Eye (tissue), 1 donor: ENCODE measurements at regions not wholly inside any gene's neighbourhood (a gene's known extent, or its start where the extent isn't known, plus 50 kb on each side); places are given as distances from the start of the nearest gene placed in this dataset.

Experiments
- DNase-seq: peaks from one replicate; pipeline ENCODE4 v3.0.0-alpha.2; 2015

GRCh38 chr1:54497338-54497737 lies 50.7 kb upstream of the ACOT11 start:
- no peak for DNase-seq

DNA sequence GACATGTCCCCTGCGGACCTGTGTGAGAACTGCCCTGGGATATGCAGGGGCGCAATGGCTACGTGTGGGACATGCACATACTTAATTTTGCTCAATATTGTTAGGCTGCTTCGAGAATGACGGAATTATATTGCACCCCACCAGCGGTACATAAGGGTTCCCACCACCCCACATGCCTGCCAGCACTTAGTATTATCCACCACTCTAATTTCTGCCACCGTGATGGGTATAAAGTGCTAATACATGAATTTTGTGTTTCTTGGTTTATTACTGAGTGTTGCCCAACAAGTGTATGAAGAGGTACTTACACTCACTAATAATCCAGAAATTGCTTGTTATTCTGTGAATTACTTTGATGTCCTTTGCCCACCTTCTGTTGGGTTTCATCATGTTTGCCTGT lies 52.1 kb upstream of the ACOT11 start:
- no peak for DNase-seq

- no peak for DNase-seq
Measured at GRCh38 chr1:54493608-54494007, 54.4 kb upstream of the ACOT11 start.

GRCh38 chr1:54490361-54491248 lies 57.4 kb upstream of the ACOT11 start:
- DNase-seq = peak; percentile 75

DNA sequence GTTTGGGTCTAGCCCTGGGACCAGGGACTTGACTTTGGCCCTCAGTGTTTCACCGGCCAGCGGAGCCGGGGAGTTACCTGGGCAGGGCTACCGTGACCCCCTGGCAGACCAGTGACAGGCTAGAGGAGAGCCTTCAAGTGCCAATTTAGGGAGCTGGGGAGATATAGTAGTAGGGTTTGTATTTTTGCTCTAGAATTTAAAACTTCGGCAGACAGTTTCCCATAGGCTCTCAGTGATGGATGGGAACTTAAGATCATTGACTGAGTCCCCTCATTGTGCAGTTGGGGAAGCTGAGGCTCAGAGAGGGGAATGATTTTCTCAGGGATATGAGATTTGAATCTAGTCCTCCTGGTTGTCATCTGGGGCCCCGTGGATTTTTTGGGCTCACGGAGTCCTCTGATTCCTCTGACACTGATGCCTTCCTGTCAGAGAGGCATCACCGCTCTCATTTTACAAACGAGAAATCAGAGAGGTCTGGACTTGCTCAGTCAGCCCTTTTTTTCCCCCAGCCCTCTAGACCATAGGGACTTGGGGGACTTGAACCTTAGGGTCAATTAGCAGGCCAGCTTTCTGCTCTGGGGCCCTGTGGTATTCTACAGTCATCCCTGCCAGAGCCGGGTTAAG lies 58.3 kb upstream of the ACOT11 start:
- DNase-seq = no peak

DNA sequence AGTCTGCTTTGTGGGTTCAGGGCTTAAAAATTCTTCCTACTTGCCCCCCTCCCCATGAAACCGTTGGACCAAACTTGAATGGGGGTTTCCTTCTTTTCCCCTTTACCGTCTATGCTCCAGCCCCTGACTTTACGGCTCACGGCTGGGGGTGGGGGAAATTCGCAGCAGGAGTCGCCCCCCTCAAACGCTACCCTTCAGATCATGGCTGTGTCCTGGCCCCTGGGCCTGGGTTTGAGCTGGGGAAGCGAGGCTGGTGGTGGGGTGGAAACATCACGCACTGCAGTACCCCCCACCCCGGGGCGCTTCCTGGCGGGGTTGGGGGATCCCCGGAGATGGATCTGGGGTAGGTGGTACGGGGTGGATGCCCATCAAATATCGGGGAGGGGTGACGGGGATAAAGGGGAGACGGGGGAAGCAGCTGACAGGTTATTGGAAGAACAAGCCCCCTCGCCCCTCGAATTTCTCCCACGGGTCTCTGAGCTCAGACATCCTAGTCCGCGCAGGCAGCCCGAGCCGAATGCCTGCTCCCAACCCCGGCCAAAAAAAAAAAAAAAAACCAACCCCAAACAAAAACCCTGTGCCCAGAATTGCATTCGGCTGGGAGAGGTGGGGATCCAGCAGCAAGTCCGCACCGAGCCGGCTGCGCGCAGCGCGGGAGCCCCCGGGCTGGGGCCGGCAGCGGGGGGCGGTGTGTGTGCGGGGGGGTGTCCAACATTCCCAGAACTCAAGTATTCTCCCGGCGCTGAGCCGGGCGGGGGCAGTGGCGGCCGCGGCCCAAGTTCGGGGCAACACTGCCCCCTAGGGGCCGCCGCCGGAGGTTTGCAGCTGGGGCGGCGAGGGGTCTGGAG lies 59.0 kb upstream of the ACOT11 start:
- DNase-seq = peak; percentile 96

GRCh38 chr1:54488065-54488750 lies 59.8 kb upstream of the ACOT11 start:
- peak; percentile 97 for DNase-seq

- no peak for DNase-seq
Measured at GRCh38 chr1:54487571-54488050, 60.4 kb upstream of the ACOT11 start.

DNA sequence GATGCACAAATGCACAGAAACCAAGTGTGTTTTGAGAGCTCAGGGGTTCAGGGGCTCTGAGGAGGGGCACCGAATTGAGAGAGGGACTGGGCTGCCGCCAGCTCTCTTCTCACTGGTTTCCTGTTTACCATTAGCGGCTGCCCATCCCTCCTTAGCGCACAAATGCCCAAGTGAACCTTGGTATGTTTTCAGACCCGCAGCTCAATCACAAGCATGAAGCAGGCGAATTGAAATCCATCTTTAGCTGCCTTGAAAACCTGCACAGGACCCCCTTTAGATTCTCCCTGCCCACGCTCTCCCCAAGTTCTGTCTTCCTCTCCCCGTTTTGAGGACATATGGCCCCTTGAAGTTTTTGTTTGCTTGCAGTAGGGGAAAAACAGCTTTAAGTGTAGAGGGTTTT lies 61.1 kb upstream of the ACOT11 start:
- DNase-seq = no peak

- no peak for DNase-seq
Measured at GRCh38 chr1:54485416-54485815, 62.6 kb upstream of the ACOT11 start.

GRCh38 chr1:54483875-54484437 lies 64.1 kb upstream of the ACOT11 start:
- DNase-seq = no peak

DNA sequence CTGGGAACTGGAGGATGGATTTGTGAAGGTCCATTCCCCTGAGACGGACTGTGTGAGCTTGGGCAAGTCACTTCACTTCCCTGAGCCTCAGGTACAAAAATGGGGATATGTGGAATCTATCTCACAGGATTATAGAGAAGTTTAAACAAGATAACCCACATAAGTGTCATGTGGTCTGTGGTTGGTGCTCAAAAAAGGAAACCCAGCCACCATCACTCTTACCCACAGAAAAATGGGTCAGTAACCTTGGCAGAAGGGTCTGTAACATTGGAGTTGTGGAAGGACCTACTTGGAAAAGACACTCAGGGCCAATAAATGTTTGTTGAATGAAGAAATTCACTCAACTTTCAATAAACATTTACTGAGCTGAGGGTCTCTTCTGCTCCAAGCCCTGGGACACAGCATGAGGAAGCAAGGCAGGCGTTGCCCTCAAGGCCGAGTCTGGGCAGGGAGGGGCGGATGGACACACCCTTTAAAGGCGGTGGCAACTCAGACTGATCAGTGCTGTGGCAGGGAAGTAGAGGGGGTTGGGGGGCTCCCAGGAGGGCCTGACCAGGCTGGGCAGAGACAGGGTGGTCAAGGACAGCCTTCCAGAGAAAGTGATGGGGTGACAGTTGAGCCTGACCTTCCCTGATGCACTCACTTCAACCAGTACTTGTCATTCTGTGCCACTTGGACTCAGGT lies 66.7 kb upstream of the ACOT11 start:
- DNase-seq = no peak

GRCh38 chr1:54480525-54480848 lies 67.5 kb upstream of the ACOT11 start:
- DNase-seq = peak; percentile 72

GRCh38 chr1:54479841-54480524 lies 68.0 kb upstream of the ACOT11 start:
- DNase-seq = no peak

DNA sequence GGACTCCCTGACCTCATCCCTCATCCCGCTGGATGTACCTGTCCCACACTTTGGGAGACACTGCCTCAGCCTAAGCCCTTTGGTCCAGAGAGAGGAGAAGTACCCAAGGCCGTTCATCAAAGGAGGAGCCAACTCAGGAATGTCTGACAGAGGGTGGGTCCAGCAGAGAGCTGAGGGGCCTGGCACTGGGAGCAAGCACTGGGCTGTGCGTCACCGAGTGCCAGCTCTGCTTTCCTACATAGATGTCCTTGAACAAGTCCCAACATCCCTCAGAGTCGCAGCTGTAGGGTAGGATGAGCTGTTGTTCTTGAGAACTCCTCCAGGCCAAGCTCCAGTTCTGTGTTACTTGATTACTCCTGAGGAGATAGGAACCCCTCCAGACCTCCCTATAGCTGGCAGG lies 68.8 kb upstream of the ACOT11 start:
- DNase-seq = no peak

DNA sequence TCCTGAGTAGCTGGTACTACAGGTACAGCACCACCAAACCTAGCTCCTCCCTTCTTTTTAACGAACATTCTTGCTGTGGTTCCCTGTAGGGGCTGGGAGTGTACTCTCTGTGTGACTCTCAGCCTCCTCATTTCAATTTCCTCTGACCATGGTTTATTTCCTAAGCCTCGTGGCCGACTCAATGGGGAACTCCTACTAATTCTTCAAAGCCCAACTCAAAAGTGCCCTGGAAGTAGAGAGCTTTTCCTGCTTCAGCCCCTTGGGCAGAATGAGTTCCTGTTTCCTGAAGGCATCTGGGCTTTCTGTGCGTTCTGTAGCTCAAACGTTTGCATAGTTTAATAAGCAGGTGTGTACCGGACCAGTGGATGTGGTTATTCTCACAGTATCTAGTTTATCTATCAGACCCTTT lies 70.9 kb upstream of the ACOT11 start:
- no peak for DNase-seq

DNA sequence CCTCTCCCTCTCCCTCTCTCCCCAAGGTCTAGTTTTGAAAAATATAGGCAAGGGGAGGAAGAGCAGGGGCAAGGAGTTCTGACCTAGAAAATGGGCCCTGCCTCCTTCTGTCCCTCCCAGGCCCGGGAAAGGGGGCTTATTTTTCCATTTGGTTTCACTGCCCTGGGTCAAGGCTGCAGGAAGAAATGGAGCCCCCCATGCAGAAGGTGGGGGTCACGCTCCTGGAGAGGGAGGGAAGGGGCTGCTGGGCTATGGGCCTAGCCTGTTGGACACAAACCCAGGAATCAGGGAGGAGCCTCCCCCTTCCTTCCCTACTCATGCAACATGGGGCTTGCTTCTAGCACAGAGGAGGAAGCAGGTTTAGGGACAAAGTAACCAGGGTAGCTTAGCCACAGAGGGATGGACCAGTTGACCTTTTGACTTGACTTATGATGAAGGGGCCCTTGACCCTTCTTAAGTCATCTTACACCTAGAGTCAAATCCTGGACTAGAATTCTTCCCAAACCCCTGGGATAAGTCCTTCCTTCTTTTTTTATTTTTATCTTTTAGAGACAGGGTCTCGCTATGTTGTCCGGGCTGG lies 70.4 kb upstream of the SSBP3 start:
- no peak for DNase-seq

DNA sequence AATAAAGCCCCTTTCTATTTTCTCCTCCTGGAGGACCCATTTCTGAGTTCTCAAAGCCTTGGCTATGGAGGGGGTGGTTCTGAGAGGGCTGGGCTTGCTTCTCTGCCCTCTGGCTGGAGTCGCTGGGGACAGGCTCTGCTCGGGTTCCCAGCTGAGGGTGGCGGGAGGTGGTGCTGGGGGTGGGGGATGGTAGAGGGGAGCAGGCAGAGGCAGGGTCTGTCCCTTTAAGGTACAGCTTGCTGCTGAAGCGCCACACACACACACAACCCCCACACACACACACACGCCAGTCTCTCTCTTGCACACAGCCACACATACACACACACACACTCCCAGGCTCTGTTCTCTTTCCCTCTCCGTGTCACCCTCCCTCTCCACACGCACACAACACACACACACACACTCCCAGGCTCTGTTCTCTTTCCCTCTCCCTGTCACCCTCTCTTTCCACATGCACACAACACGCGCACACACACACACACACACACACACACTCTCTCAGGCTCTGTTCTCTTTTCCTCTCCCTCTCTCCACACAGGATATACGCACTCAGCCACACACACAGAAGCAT lies 69.8 kb upstream of the SSBP3 start:
- peak; percentile 88 for DNase-seq

DNA sequence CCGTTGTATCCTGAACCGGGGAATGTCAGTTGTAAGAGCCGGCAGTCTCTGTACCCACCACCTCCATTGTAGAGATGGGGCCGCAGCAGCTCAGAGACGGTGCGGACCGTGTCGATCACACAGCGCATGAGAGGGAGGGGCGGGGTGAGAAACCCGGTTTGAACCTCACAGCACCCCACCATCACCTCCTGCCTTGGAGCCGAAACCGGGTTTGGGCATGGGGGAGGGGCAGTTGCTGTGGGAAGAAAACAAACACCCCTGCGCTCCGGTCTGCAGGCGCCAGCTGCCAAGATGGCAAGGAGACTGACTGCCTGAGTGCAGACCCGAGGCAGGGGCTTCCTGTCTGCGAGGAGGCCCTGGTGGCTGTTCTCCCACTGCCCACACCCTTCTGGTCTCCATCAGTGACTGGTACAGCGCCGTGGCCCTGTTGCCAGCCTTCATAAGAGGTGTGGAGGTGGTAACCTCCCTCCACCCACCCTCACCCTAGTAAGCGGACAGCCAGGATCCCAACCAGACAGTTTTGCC lies 69.2 kb upstream of the SSBP3 start:
- DNase-seq = peak; percentile 76
